Motor neuron (in vitro differentiated cells): ENCODE measurements at regions not wholly inside any gene's neighbourhood (a gene's known extent, or its start where the extent isn't known, plus 50 kb on each side); places are given as distances from the start of the nearest gene placed in this dataset.
"Not testable (repeated sequence)": the region's sequence is repeated elsewhere in the genome, so short reads cannot be mapped to it uniquely, and the experiment has no call there.

Experiments used
- ATAC-seq, 8 experiments: fragments of 200-7000 bp; cut with Tn5 transposase; replicated peaks in 6 of 8; 2 replicates each; pipeline ENCODE4 v1.8.0; 2021; ENCODE audit warnings: mild to moderate bottlenecking in 8 of 8, moderate library complexity in 8 of 8
- H3K27ac ChIP-seq, 2 donors: fragments of 250-450 bp; sonication (Bioruptor Pico); 2 replicates each; pipeline ENCODE4 v1.9.0; 2021; ENCODE audit warnings: antibody characterized with exemption in 2 of 2, mild to moderate bottlenecking in 2 of 2, moderate library complexity in 1 of 2
- H3K4me1 ChIP-seq, 2 donors: fragments of 250-450 bp; sonication (Bioruptor Pico); replicated peaks in 1 of 2; 2 replicates each; pipeline ENCODE4 v1.6.1; 2021; ENCODE audit warnings: antibody characterized with exemption in 2 of 2, mild to moderate bottlenecking in 2 of 2, moderate library complexity in 1 of 2
- H3K4me3 ChIP-seq, 5 donors: fragments of 250-450 bp; sonication (Bioruptor Pico); 2 replicates each; pipeline ENCODE4 v1.9.0; 2021; ENCODE audit warnings: antibody characterized with exemption in 5 of 5, mild to moderate bottlenecking in 5 of 5, moderate library complexity in 4 of 5
- WGBS, 10 experiments: fragments of 450-650 bp; shearing (Covaris generic); methylation state at CpG; one replicate each; pipeline ENCODE4 v1.0.0; 2022; 5-methylcytosine and 5-hydroxymethylcytosine counted together
- in situ Hi-C, 9 experiments: fragments of 400-800 bp; cut with MboI; loops; one replicate each; pipeline ENCODE4 v1.15.0; 2021; ENCODE audit warnings: low sequenced_read_pairs in 9 of 9, low pct_unique_long_range_greater_than_20kb in 2 of 9; ENCODE audit not compliant: unreplicated experiment in 9 of 9

- Histone ChIP-seq H3K4me3 (no peak overlapping the region), H3K27ac (no peak overlapping the region), H3K4me1 (peaks cover 0 to 4% of the 10 kb centered on the region in 2 donors)
- ATAC-seq, result peak in 1 of 8 experiments; percentile 8
- 51 to 100% (median 88%) methylated on average over 1 to 4 of the region's 4 CpGs; no CpG with 5 or more reads in 2 of the 10 experiments for WGBS, 10 experiments
- in situ Hi-C loops, result no loop called here
Observed at GRCh38 chr6:155882527-155883333, 427.1 kb upstream of the NOX3 start.

GRCh38 chr6:155881826-155882526 is 426.3 kb upstream of the NOX3 start:
- in situ Hi-C loops, result no loop called here
- 19 to 100% (median 86%) methylated on average over 1 to 5 of the region's 5 CpGs; no CpG with 5 or more reads in 4 of the 10 experiments for WGBS, 10 experiments
- H3K4me1 ChIP-seq, result peaks cover 0 to 4% of the 10 kb centered on the region in 2 donors
- H3K27ac ChIP-seq, result no peak overlapping the region
- peak in 2 of 8 experiments; percentile 20 to 58 for ATAC-seq
- H3K4me3 ChIP-seq, result no peak overlapping the region

GRCh38 chr6:155880900-155881299 is 425.3 kb upstream of the NOX3 start:
- H3K4me3 ChIP-seq, result no peak overlapping the region
- in situ Hi-C loops, result no loop called here
- 0 to 100% (median 86%) methylated on average over 1 to 3 of the region's 3 CpGs; no CpG with 5 or more reads in 1 of the 10 experiments for WGBS, 10 experiments
- H3K4me1 ChIP-seq, result peaks cover 0 to 4% of the 10 kb centered on the region in 2 donors
- ATAC-seq, result peak in 3 of 8 experiments; percentile 72 to 93 (median 84)
- no peak overlapping the region for H3K27ac ChIP-seq

- WGBS, 10 experiments, result 40 to 100% (median 90%) methylated on average over 1 to 6 of the region's 6 CpGs; no CpG with 5 or more reads in 4 of the 10 experiments
- Histone ChIP-seq H3K4me3 (no peak overlapping the region), H3K27ac (no peak overlapping the region), H3K4me1 (no peaks in the 10 kb centered on the region)
- in situ Hi-C loops, result no loop called here
- no peak for ATAC-seq
Observed at GRCh38 chr6:155872961-155873360, 417.3 kb upstream of the NOX3 start.

- 42 to 96% (median 72%) methylated on average over 1 to 4 of the region's 4 CpGs; no CpG with 5 or more reads in 1 of the 10 experiments for WGBS, 10 experiments
- Histone ChIP-seq H3K4me1 (no peaks in the 10 kb centered on the region), H3K27ac (no peak overlapping the region), H3K4me3 (no peak overlapping the region)
- in situ Hi-C loops, result no loop called here
- no peak for ATAC-seq
Observed at GRCh38 chr6:155867682-155868081, 412.0 kb upstream of the NOX3 start.

GRCh38 chr6:155866676-155867390 is 411.2 kb upstream of the NOX3 start:
- H3K27ac ChIP-seq, H3K4me1 ChIP-seq, ATAC-seq, H3K4me3 ChIP-seq, in situ Hi-C loops: not testable (repeated sequence)
- WGBS, 10 experiments, result 93 to 100% (median 100%) methylated on average over 1 to 12 of the region's 46 CpGs; no CpG with 5 or more reads in 5 of the 10 experiments

- 29 to 100% (median 90%) methylated on average over 2 of the region's 2 CpGs for WGBS, 10 experiments
- no peak for ATAC-seq
- in situ Hi-C loops, result no loop called here
Observed at GRCh38 chr6:155861821-155862220, 406.2 kb upstream of the NOX3 start.

GRCh38 chr6:155858906-155859305 is 403.3 kb upstream of the NOX3 start:
- in situ Hi-C loops, ATAC-seq: not testable (repeated sequence)
- 33 to 100% (median 71%) methylated on average over 1 to 4 of the region's 4 CpGs; no CpG with 5 or more reads in 3 of the 10 experiments for WGBS, 10 experiments

More at GRCh38 chr6:155861821-155862220, 406.2 kb upstream of the NOX3 start:
- H3K27ac ChIP-seq, result no peak overlapping the region
- no peak overlapping the region for H3K4me3 ChIP-seq
- H3K4me1 ChIP-seq, result no peaks in the 10 kb centered on the region

GRCh38 chr6:155854787-155855186 is 399.1 kb upstream of the NOX3 start:
- in situ Hi-C loops, result no loop called here
- Histone ChIP-seq H3K4me3 (no peak overlapping the region), H3K4me1 (no peaks in the 10 kb centered on the region), H3K27ac (no peak overlapping the region)
- 96 to 100% (median 100%) methylated on average over 1 to 2 of the region's 2 CpGs; no CpG with 5 or more reads in 5 of the 10 experiments for WGBS, 10 experiments
- ATAC-seq, result no peak

More at GRCh38 chr6:155858906-155859305, 403.3 kb upstream of the NOX3 start:
- H3K27ac ChIP-seq, H3K4me1 ChIP-seq, H3K4me3 ChIP-seq: not testable (repeated sequence)

- Histone ChIP-seq H3K4me1 (no peaks in the 10 kb centered on the region), H3K4me3 (no peak overlapping the region), H3K27ac (no peak overlapping the region)
- WGBS, 10 experiments, result 17 to 100% (median 68%) methylated on average over 1 to 2 of the region's 2 CpGs; no CpG with 5 or more reads in 4 of the 10 experiments
- in situ Hi-C loops, result no loop called here
- no peak for ATAC-seq
Observed at GRCh38 chr6:155853011-155853410, 397.4 kb upstream of the NOX3 start.

GRCh38 chr6:155850408-155850841 is 394.8 kb upstream of the NOX3 start:
- 0 to 97% (median 87%) methylated on average over 1 to 5 of the region's 5 CpGs for WGBS, 10 experiments
- H3K27ac ChIP-seq, result no peak overlapping the region
- in situ Hi-C loops, result no loop called here
- no peak overlapping the region for H3K4me3 ChIP-seq
- ATAC-seq, result peak in 2 of 8 experiments; percentile 37 to 57
- H3K4me1 ChIP-seq, result no peaks in the 10 kb centered on the region

- Histone ChIP-seq H3K4me1 (no peaks in the 10 kb centered on the region), H3K27ac (no peak overlapping the region), H3K4me3 (no peak overlapping the region)
- in situ Hi-C loops, result no loop called here
- WGBS, 10 experiments, result 44 to 100% (median 88%) methylated on average over 2 to 5 of the region's 5 CpGs; no CpG with 5 or more reads in 1 of the 10 experiments
- ATAC-seq, result no peak
Observed at GRCh38 chr6:155847711-155848110, 392.1 kb upstream of the NOX3 start.

- peaks cover 5 to 6% of the 10 kb centered on the region in 2 donors for H3K4me1 ChIP-seq
- no peak overlapping the region for H3K4me3 ChIP-seq
- in situ Hi-C loops, result no loop called here
- no peak for ATAC-seq
- 44 to 96% (median 79%) methylated on average over 1 to 4 of the region's 4 CpGs for WGBS, 10 experiments
- H3K27ac ChIP-seq, result no peak overlapping the region
Observed at GRCh38 chr6:155837474-155837873, 381.8 kb upstream of the NOX3 start.
